GM18907 (cell line): ENCODE measurements at regions not wholly inside any gene's neighbourhood (a gene's known extent, or its start where the extent isn't known, plus 50 kb on each side); places are given as distances from the start of the nearest gene placed in this dataset.

Experiments used
- ATAC-seq: cut with Tn5 transposase; IDR thresholded peaks from one replicate; pipeline ENCODE4 v1.9.1; 2021; ENCODE audit warnings: mild to moderate bottlenecking, moderate library complexity; ENCODE audit not compliant: unreplicated experiment

- ATAC-seq: no peak
These were observed 67.5 kb upstream of the SLC6A6 start for GRCh38 chr3:14334936-14335335.

DNA sequence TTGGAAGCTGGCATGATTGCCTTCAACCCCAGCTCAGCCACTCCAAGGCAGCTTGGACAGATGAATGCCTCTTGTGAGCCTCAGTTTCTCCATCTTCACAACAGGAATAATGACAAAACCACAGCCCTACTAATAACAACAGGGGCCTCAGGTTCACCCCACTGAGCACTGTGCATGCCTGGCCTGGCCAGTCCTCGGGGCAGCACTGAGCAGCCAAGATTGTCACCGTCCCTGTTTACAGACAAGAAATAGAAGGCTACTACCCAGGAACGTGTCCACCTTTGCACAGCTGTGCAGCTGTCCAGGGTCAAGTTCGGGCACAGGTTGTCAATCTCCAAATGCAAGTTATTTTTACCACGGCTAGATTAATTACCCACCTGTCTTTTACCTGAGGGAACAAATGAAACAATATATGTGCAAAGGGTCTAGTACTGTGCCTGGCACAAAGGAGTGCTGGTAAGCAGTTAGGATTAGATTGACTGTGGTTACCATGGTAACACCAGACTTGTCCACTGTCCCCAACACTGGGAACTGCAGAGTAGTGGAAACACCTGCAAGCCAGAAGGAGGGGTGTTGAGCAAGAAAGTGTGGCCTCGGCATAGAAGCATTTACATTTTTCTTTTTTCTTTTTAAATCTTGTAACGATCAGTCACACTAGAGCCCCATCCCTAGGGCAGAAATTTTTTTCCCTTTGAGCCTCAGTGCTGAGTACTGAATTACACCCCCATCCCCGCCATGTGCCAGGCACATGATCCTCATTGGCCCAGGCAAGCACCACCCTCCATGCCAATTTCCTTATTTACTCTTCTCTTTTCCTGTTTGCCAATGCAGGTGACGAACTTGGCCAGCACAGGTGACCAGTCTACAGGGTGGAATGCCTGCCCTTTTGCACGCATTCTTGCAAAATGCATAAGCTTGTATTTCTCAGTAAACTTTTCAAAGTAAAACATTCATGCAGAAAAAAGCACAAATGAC, 66.3 kb upstream of the SLC6A6 start:
- no peak for ATAC-seq

GRCh38 chr3:14336749-14337598, 65.4 kb upstream of the SLC6A6 start:
- ATAC-seq: no peak

- ATAC-seq: no peak
These were observed 64.6 kb upstream of the SLC6A6 start for GRCh38 chr3:14337828-14338227.

DNA sequence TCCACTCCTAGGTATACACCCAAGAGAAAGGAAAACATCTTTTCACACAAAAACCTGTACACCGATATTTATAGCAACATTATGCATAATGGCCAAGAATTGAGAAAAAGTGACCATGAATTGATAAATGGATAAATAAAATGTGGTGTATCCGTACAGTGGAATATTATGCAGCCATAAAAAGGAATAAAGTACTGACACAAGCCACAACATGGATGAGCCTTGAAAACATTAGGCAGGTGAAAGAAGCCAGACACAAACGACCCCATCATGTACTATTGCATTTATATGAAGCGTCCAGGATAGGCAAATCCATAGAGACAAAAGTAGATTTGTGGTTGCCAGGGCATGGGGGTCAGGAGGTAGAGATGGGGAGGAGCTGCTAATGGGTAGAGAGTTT, 64.2 kb upstream of the SLC6A6 start:
- ATAC-seq: no peak

DNA sequence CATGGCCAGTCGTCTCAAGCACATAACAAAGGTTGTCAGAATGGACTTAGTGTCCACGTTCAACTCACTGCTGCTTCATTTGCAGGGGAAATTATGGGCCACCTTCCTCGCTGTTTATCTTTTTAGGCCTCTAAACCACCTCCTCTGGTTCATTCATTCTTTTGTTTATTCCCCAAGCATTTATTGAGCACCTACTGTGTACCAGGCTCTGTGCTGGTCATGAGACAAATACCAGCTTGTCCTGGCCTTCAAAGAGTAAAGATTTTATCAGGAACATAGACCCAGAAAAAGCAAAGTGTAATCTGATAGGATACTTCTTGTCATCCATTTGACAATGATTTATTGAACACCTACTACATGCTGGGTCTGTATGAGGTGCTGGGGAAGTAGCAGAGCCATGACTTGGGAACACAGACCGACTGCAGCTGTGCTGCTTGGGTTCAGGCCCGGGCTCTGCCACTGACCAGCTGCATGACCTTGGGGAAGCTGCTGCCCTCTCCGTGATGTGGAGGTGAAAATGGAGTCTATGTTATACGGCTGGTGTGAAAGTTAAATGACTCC, 63.4 kb upstream of the SLC6A6 start:
- no peak for ATAC-seq

DNA sequence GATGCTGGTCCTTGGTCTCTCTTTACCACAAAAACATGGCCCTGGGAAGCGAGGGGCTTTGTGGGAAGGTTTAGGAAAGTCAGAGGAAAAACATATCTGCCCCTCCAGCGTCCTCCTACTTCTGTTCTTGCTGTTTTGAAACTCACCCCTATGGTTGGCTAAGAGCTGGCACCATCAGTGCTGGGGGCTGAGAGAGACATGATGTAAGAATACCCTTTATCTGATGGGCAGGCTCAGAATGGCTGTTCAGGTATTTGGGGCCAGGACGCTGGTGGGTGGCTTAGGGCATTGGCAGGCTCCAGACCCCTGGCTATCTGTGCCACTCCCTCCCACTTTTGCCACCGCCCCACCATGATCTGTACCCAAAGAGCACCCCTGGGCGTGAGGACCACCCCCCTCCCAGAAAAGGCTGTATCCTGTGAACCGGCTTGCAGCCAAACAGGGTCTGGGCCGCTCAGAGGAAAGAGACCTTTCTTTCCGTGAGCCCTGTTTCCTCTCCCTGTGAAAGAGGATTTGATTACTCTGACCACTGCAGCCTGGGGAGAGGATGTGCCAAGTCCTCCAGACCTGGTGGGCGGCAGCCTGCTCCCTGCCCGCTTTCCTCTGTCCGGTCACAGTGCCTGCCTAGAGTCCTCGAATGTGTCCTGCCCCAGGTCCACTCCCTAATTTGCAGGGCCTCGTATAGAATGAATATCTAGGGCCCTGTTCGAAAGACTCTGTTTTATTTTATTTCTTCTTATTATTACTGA, 61.3 kb upstream of the SLC6A6 start:
- ATAC-seq: no peak

DNA sequence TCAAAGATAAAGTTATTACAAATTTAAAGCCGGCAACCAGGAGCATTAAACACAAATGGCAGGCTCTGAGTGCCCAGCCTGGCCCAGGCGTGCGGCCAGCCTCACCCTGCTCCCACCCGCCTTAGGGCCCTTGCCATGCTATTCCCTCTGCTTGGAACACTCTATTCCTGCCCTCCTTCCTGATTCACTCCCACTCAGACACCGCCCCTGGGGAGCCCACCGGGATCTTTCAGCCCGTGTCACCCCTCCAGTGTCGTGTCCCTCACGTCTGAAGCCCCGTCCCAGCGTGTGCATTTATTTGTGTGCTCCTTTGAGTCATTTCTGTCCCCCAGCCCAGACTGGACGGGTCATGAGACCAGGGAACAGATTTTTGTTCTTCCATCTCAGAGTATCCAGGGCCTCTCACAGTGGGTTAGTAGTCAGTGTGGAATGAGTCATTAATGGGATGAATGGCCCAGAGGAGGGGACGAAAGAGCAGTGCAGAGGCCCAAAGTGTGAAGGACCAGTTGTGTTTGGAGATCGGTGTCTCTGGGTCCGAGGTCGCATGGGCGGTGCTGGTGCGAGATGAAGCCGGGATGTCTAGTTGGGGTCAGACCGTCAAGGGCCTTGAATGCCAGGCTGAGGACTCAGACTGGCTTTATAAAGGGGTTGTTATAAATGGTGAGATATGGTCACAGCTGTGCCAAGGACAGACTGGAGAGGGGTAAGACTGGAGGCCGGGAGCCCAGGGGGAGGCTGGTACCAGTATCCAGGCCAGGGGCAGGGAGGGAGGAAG, 58.9 kb upstream of the SLC6A6 start:
- no peak for ATAC-seq

DNA sequence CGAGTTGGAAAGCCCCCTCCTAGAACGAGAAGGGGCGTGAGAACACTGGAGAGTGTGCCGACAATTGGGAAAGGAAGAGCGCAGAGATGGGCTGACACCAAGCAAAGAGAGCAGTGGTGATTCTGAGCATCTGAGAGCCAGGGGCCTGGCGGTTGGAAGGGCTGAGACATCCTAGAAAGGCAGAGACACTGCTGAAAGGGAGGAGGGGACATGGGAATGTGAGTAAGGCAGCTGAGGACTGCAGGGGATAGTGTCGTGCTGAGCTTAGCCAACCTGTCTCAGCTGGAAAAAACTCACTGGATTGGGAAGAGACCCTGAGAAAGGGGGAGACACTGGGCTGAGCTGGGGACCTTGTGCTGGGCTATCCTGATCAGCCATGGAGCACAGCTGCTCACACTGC, 58.1 kb upstream of the SLC6A6 start:
- ATAC-seq: no peak

DNA sequence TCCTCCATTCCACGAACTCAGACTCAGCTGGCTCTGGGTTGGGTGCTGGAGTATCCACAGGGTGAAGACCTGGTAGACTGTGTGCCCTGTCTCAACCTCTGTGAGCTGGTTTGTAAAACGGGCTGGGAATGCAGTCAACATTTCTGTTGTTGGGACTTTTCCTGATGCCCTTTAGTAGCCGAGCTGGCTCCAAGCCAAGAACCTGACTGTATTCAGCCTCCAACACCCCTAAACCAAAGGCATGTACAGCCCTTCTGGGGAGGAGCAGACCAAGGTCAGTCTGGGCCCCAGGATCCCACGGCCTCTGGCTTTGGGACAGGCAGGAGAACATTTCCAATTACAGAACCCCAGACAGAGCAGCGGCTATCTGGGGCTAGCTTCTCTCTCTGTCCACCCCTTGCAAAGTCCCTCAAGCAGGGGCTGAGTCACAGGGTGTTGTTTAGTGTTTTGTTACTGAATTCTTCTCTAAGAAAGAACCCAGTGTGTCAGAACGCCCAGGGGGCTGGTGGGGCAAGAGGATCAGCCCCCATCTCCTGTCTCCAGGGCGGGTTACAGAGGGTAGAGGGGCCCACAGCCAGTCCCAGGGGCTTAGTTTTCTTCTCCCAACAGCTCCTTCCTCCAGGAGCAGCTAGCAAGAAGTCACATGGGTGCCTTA, 56.8 kb upstream of the SLC6A6 start:
- ATAC-seq: no peak

DNA sequence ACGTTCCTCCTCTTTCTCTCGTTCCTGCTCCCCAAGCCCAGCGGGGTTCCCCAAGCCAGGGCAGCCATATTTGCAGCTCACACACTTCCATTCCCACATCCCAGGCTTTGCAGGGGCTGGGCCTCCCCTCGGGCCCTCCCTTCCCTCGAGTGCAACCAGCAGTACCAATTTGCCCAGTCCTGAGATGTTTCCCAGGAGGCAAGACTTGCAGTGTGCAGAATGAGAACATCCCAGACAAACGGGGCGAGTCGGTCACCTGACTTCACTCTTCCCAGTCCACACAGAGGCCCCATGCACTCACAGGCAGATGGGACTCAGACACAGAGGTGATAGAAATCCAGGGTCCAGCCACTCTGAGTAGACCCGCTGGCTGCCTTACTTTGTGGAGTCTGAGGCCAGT, 56.2 kb upstream of the SLC6A6 start:
- ATAC-seq: no peak

DNA sequence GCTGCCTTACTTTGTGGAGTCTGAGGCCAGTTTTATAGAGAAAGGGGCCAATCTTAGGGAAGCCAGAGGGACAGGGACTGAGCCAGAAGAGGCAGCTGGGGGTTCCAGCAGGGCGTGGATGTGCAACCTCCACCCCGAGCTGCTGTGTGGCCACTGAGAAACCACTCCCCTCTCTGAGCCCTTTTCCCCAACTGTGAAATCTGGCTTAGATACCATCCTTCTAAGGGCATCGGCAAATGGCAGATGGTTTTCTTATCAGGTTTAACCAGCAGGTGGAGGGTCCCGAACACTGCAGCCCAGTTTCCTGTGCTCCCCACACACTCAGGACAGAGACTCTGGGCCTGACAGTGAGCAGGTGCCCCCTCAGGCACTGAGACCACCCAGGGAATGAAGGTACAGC, 55.8 kb upstream of the SLC6A6 start:
- ATAC-seq: no peak

GRCh38 chr3:14347110-14347509, 55.3 kb upstream of the SLC6A6 start:
- no peak for ATAC-seq

GRCh38 chr3:14351617-14352001, 50.8 kb upstream of the SLC6A6 start:
- no peak for ATAC-seq

- no peak for ATAC-seq
These were observed 50.3 kb upstream of the SLC6A6 start for GRCh38 chr3:14352002-14352627.
